Nephron progenitor cell (in vitro differentiated cells): ENCODE measurements at regions not wholly inside any gene's neighbourhood (a gene's known extent, or its start where the extent isn't known, plus 50 kb on each side); places are given as distances from the start of the nearest gene placed in this dataset.
"Not testable (repeated sequence)": the region's sequence is repeated elsewhere in the genome, so short reads cannot be mapped to it uniquely, and the experiment has no call there.

Experiments used
- DNase-seq: peaks from one replicate; pipeline ENCODE4 v3.0.0; 2021
- H3K27ac Mint-ChIP-seq: 2 replicates; pipeline ENCODE4 v1.8.0; 2021; ENCODE audit warnings: mild to moderate bottlenecking, moderate library complexity, mixed read lengths
- H3K27me3 Mint-ChIP-seq: 2 replicates; pipeline ENCODE4 v1.8.0; 2021; ENCODE audit warnings: mild to moderate bottlenecking, low read depth, mixed read lengths; ENCODE audit not compliant: poor library complexity
- H3K36me3 Mint-ChIP-seq: 2 replicates; pipeline ENCODE4 v1.8.0; 2021; ENCODE audit warnings: low read depth, mixed read lengths
- H3K4me1 Mint-ChIP-seq: 2 replicates; pipeline ENCODE4 v1.8.0; 2021; ENCODE audit warnings: mixed read lengths
- H3K4me3 Mint-ChIP-seq: 2 replicates; pipeline ENCODE4 v1.8.0; 2021; ENCODE audit warnings: mild to moderate bottlenecking, moderate library complexity, mixed read lengths
- H3K9me3 Mint-ChIP-seq: 2 replicates; pipeline ENCODE4 v1.8.0; 2021; ENCODE audit warnings: mild to moderate bottlenecking, moderate library complexity, mixed read lengths
- CTCF ChIP-seq: fragments of 200-600 bp; sonication (generic); IDR thresholded peaks from 2 replicates; pipeline ENCODE4 v1.5.0; 2021; ENCODE audit warnings: antibody characterized with exemption

DNA sequence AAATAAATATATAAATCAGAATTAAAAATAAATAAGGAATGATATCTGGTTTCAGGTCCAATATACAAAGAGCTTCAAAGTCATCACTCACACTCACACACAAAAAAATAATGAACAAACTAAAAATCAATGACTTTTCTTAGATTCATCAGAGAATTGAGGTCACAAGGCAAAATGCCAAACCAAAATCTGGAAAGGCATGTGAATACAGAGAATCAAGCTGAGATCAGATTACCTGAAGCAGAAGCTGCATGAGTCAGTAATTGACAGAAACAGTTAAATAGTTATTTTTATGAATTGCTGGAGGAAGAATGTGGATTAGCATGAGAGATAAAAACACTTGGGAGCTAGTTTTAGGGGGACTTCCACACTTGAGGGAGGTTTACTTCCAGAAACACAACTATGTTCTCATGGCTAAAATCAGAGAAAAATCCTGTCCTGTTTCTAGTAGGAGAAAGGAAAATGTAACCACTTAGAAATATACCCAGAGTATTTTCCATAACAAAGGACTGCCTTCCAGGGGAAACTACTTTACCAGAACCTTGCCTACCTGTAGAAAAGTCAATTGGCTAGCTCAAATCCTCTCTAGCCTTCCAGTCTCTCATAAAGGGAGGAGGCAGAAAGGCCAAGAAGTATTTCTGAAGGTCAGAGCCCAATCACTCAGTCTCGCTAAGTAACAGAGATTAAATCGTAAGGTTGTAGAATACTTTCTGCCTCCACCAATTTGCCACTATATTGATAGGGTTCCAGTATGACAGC lies 536.6 kb upstream of the NR5A2 start:
- H3K9me3 Mint-ChIP-seq = peaks cover 32% of the 10 kb centered on the region
- H3K27ac Mint-ChIP-seq = no peak overlapping the region
- H3K4me3 Mint-ChIP-seq = no peak overlapping the region
- TF ChIP-seq CTCF = no peak
- H3K27me3 Mint-ChIP-seq = no peaks in the 10 kb centered on the region
- peaks cover 10% of the 10 kb centered on the region for H3K36me3 Mint-ChIP-seq
- H3K4me1 Mint-ChIP-seq = no peaks in the 10 kb centered on the region
- DNase-seq = no peak

GRCh38 chr1:199495432-199495831 lies 532.1 kb upstream of the NR5A2 start:
- DNase-seq = no peak
- Mint-ChIP-seq H3K36me3 (peaks cover 10% of the 10 kb centered on the region), H3K27ac (no peak overlapping the region), H3K27me3 (no peaks in the 10 kb centered on the region), H3K4me1 (no peaks in the 10 kb centered on the region), H3K4me3 (no peak overlapping the region), H3K9me3 (peaks cover 52% of the 10 kb centered on the region)
- TF ChIP-seq CTCF = no peak

- H3K9me3 Mint-ChIP-seq = peaks cover 55% of the 10 kb centered on the region
- H3K4me1 Mint-ChIP-seq, H3K27me3 Mint-ChIP-seq, DNase-seq, H3K4me3 Mint-ChIP-seq, H3K36me3 Mint-ChIP-seq, H3K27ac Mint-ChIP-seq: not testable (repeated sequence)
Measured at GRCh38 chr1:199498802-199499201, 528.7 kb upstream of the NR5A2 start.

DNA sequence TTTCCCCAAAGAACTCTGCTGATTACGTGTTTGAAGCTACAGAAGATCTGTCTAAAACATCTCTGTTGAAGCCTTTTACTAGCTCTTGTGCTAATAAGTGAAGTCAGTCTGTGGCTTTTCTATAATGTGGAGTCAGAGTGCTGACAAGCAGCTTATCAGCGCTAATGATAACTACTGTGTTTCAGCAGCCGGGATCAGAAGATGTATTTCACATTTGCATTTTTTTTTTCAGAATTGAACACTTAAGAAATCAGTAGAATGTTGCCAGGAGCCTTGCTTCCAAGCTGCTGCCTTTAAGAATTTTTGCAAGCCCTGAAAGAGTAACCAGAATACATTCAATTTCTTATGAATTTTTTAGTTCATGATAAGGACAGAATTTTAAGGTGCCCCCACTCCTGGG lies 519.4 kb upstream of the NR5A2 start:
- Mint-ChIP-seq H3K4me1 (peaks cover 20% of the 10 kb centered on the region), H3K36me3 (no peaks in the 10 kb centered on the region), H3K27me3 (peaks cover 2% of the 10 kb centered on the region), H3K9me3 (peaks cover 4% of the 10 kb centered on the region), H3K4me3 (no peak overlapping the region), H3K27ac (no peak overlapping the region)
- DNase-seq = no peak
- TF ChIP-seq CTCF = no peak

- DNase-seq = no peak
- Mint-ChIP-seq H3K4me1 (peaks cover 20% of the 10 kb centered on the region), H3K4me3 (no peak overlapping the region), H3K36me3 (no peaks in the 10 kb centered on the region), H3K27ac (no peak overlapping the region), H3K27me3 (peaks cover 2% of the 10 kb centered on the region), H3K9me3 (no peaks in the 10 kb centered on the region)
- no peak for TF ChIP-seq CTCF
Measured at GRCh38 chr1:199508653-199509052, 518.9 kb upstream of the NR5A2 start.

DNA sequence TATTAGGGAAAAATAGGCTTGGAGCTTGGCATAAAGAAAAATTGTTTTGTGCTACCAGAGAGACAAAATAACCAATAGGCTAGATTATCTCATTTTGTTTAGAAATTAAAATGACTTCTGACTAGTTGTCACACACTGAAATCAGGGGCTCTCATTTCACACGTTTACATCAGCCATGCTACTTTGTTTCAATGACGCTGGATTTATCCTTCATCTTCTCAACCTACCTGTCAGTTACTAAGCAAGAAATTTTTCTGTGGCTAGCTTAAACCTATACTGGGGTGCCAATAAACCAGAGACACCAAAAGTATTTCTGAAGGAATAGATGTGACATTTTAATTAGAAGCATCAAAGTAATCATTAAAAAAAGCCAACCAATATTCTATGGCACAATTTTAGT lies 518.1 kb upstream of the NR5A2 start:
- H3K9me3 Mint-ChIP-seq = no peaks in the 10 kb centered on the region
- no peaks in the 10 kb centered on the region for H3K36me3 Mint-ChIP-seq
- no peak for DNase-seq
- no peak for TF ChIP-seq CTCF
- peaks cover 2% of the 10 kb centered on the region for H3K27me3 Mint-ChIP-seq
- H3K4me3 Mint-ChIP-seq = no peak overlapping the region
- peaks cover 20% of the 10 kb centered on the region for H3K4me1 Mint-ChIP-seq
- no peak overlapping the region for H3K27ac Mint-ChIP-seq
